Natural killer cell (primary cell): ENCODE measurements at regions not wholly inside any gene's neighbourhood (a gene's known extent, or its start where the extent isn't known, plus 50 kb on each side); places are given as distances from the start of the nearest gene placed in this dataset.

Experiments used
- ATAC-seq, 3 donors: fragments of 150-1000 bp in 2 of 3; fragments of 200-7000 bp in 1 of 3; cut with Tn5 transposase; 1 replicate in 1 of 3; 2 replicates in 2 of 3; pipeline ENCODE4 v1.10.0; 2021; ENCODE audit warnings: mild to moderate bottlenecking in 2 of 3, moderate library complexity in 2 of 3
- DNase-seq, 2 donors: peaks; one replicate each; pipeline versions ENCODE4 v3.0.0 to v3.0.0-alpha.2; 2013 to 2021; ENCODE audit warnings: mixed read lengths in 1 of 2
- H3K27ac ChIP-seq: one replicate; pipeline ENCODE4 v1.5.1; 2013; ENCODE audit warnings: mild to moderate bottlenecking, low read length
- H3K27me3 ChIP-seq: one replicate; pipeline ENCODE4 v1.6.1; 2013; ENCODE audit warnings: low read length; ENCODE audit not compliant: control insufficient read depth, insufficient read depth
- H3K36me3 ChIP-seq: one replicate; pipeline ENCODE4 v1.6.1; 2013; ENCODE audit warnings: low read length; ENCODE audit not compliant: control insufficient read depth, insufficient read depth
- H3K4me1 ChIP-seq: one replicate; pipeline ENCODE4 v1.6.1; 2013; ENCODE audit warnings: low read length; ENCODE audit not compliant: control insufficient read depth, insufficient read depth
- H3K4me3 ChIP-seq: one replicate; pipeline ENCODE4 v1.5.1; 2013; ENCODE audit warnings: low read length
- H3K9me3 ChIP-seq: one replicate; pipeline ENCODE4 v1.6.1; 2013; ENCODE audit warnings: low read length; ENCODE audit not compliant: control insufficient read depth, insufficient read depth
- H3K27ac Mint-ChIP-seq, 2 donors: one replicate each; pipeline ENCODE4 v1.8.0; 2022; ENCODE audit warnings: mild to moderate bottlenecking in 2 of 2, mixed read lengths in 2 of 2, moderate library complexity in 1 of 2
- H3K27me3 Mint-ChIP-seq, 2 donors: one replicate each; pipeline ENCODE4 v1.8.0; 2022; ENCODE audit warnings: low read depth in 2 of 2, mixed read lengths in 2 of 2
- H3K36me3 Mint-ChIP-seq: one replicate; pipeline ENCODE4 v1.8.0; 2022; ENCODE audit warnings: mixed read lengths
- H3K4me1 Mint-ChIP-seq, 2 donors: one replicate each; pipeline ENCODE4 v1.8.0; 2022; ENCODE audit warnings: mixed read lengths in 2 of 2
- H3K4me3 Mint-ChIP-seq: one replicate; pipeline ENCODE4 v1.8.0; 2022; ENCODE audit warnings: mild to moderate bottlenecking, moderate library complexity, mixed read lengths
- H3K9me3 Mint-ChIP-seq, 2 donors: one replicate each; pipeline ENCODE4 v1.8.0; 2022; ENCODE audit warnings: mixed read lengths in 2 of 2
- WGBS: methylation state at CpG from one replicate; pipeline ENCODE4 v1.1.7; 2013; ENCODE audit warnings: missing lambda C conversion rate; ENCODE audit not compliant: insufficient coverage; 5-methylcytosine and 5-hydroxymethylcytosine counted together
- intact Hi-C: fragments of 100-400 bp; cut with micrococcal nuclease; formaldehyde crosslinking; loops from one replicate; pipeline ENCODE4 v1.14.2; 2022
- TF ChIP-seq, protein P1 (sequence below): fragments of 200-600 bp; IDR thresholded peaks from one replicate; pipeline ENCODE4 v1.8.0; 2022; ENCODE audit warnings: antibody characterized with exemption

GRCh38 chr3:153624310-153625030 is 462.4 kb downstream of the RAP2B start:
- TF ChIP-seq, protein P1, sequence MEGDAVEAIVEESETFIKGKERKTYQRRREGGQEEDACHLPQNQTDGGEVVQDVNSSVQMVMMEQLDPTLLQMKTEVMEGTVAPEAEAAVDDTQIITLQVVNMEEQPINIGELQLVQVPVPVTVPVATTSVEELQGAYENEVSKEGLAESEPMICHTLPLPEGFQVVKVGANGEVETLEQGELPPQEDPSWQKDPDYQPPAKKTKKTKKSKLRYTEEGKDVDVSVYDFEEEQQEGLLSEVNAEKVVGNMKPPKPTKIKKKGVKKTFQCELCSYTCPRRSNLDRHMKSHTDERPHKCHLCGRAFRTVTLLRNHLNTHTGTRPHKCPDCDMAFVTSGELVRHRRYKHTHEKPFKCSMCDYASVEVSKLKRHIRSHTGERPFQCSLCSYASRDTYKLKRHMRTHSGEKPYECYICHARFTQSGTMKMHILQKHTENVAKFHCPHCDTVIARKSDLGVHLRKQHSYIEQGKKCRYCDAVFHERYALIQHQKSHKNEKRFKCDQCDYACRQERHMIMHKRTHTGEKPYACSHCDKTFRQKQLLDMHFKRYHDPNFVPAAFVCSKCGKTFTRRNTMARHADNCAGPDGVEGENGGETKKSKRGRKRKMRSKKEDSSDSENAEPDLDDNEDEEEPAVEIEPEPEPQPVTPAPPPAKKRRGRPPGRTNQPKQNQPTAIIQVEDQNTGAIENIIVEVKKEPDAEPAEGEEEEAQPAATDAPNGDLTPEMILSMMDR, result no peak
- intact Hi-C loops, result no loop called here

DNA sequence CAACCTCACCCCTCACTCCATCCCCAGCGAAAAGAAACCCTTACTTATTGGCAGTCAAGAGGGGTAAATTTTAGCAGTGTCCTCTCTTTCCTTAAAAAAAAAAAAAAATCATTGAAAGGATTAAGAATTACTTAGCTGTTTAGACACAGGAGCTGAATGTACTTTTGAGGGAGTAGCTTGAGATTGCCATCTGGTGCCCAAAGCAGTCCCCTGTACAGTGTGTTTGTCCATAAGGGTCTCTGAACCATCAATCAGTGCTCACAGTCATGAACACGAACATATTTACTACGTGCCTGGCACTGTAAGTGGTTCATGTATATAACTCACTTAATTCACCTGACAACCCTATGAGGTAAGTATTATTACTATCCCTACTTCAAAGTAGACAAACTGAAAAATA is 463.5 kb downstream of the RAP2B start:
- Histone ChIP-seq H3K9me3 (no peaks in the 10 kb centered on the region), H3K4me1 (no peaks in the 10 kb centered on the region), H3K27me3 (peaks cover 3% of the 10 kb centered on the region), H3K36me3 (no peaks in the 10 kb centered on the region), H3K27ac (no peak overlapping the region), H3K4me3 (no peak overlapping the region)
- peaks cover 11 to 16% of the 10 kb centered on the region in 2 donors for H3K27me3 Mint-ChIP-seq
- H3K9me3 Mint-ChIP-seq, result no peaks in the 10 kb centered on the region
- ATAC-seq (no peak), DNase-seq (no peak)
- no peak overlapping the region for H3K4me3 Mint-ChIP-seq
- no peaks in the 10 kb centered on the region for H3K36me3 Mint-ChIP-seq
- no peak overlapping the region for H3K27ac Mint-ChIP-seq
- 60% methylated on average over 1 of the region's 3 CpGs for WGBS
- TF ChIP-seq, protein P1, result no peak
- intact Hi-C loops, result no loop called here
- H3K4me1 Mint-ChIP-seq, result peaks cover 19 to 21% of the 10 kb centered on the region in 2 donors

More at GRCh38 chr3:153624310-153625030, 462.4 kb downstream of the RAP2B start:
- no peaks in the 10 kb centered on the region for H3K9me3 ChIP-seq
- Mint-ChIP-seq H3K4me3 (no peak overlapping the region), H3K27me3 (peaks cover 5 to 7% of the 10 kb centered on the region in 2 donors), H3K4me1 (peaks cover 19 to 21% of the 10 kb centered on the region in 2 donors), H3K9me3 (no peaks in the 10 kb centered on the region), H3K27ac (no peak overlapping the region), H3K36me3 (no peaks in the 10 kb centered on the region)
- H3K36me3 ChIP-seq, result no peaks in the 10 kb centered on the region
- peaks cover 3% of the 10 kb centered on the region for H3K27me3 ChIP-seq
- peak in 1 of 2 donors; percentile 57 for DNase-seq
- WGBS, result 75% methylated on average over 5 of the region's 6 CpGs
- ATAC-seq, result no peak
- H3K4me1 ChIP-seq, result no peaks in the 10 kb centered on the region
- H3K27ac ChIP-seq, result no peak overlapping the region
- no peak overlapping the region for H3K4me3 ChIP-seq

- intact Hi-C loops, result no loop called here
- H3K36me3 Mint-ChIP-seq, result no peaks in the 10 kb centered on the region
These were observed 464.1 kb downstream of the RAP2B start for GRCh38 chr3:153626158-153626557.

More at GRCh38 chr3:153626158-153626557, 464.1 kb downstream of the RAP2B start:
- Mint-ChIP-seq H3K4me3 (no peak overlapping the region), H3K4me1 (peaks cover 18 to 21% of the 10 kb centered on the region in 2 donors), H3K27me3 (peaks cover 15 to 20% of the 10 kb centered on the region in 2 donors), H3K9me3 (no peaks in the 10 kb centered on the region), H3K27ac (no peak overlapping the region)
- DNase-seq, result no peak
- H3K27ac ChIP-seq, result no peak overlapping the region
- no peaks in the 10 kb centered on the region for H3K4me1 ChIP-seq
- ATAC-seq, result no peak
- H3K4me3 ChIP-seq, result no peak overlapping the region
- 79% methylated on average over 1 of the region's 2 CpGs for WGBS
- H3K36me3 ChIP-seq, result no peaks in the 10 kb centered on the region
- TF ChIP-seq, protein P1, result no peak
- no peaks in the 10 kb centered on the region for H3K9me3 ChIP-seq
- peaks cover 3% of the 10 kb centered on the region for H3K27me3 ChIP-seq
